ENCODE measurements at regions not wholly inside any gene's neighbourhood (a gene's known extent, or its start where the extent isn't known, plus 50 kb on each side); places are given as distances from the start of the nearest gene placed in this dataset.

- TF ChIP-seq ZBTB25 (CRISPR knock-in tag; IDR thresholded peaks at IDR 0.05) (peak; percentile 58; the same call in 1 of the 2 replicates), PRDM15 (CRISPR knock-in tag; IDR thresholded peaks at IDR 0.05) (peak; percentile 58; the same call in 1 of the 2 replicates), LCORL (IDR thresholded peaks at IDR 0.05) (no peak), LCORL (CRISPR knock-in tag; IDR thresholded peaks at IDR 0.05) (peak; percentile 67), ZNF260 (CRISPR knock-in tag; IDR thresholded peaks at IDR 0.05; ENCODE audit: borderline replicate concordance, low read depth) (no peak), TRIM24 (CRISPR knock-in tag; IDR thresholded peaks at IDR 0.05) (no peak), RAD51 (IDR thresholded peaks at IDR 0.05; ENCODE audit: borderline replicate concordance) (no peak), THAP11 (CRISPR knock-in tag; IDR thresholded peaks at IDR 0.05) (peak; percentile 44; the same call in 1 of the 2 replicates), IKZF4 (CRISPR knock-in tag; IDR thresholded peaks at IDR 0.05; ENCODE audit: borderline replicate concordance, low read depth, not compliant biosample characterization) (no peak), ZNF367 (CRISPR knock-in tag; IDR thresholded peaks at IDR 0.05; ENCODE audit: borderline replicate concordance) (no peak), TSC22D2 (CRISPR knock-in tag; IDR thresholded peaks at IDR 0.05; ENCODE audit: borderline replicate concordance) (peak; percentile 85; the same call in 1 of the 2 replicates), ZNF138 (CRISPR knock-in tag; IDR thresholded peaks at IDR 0.05; ENCODE audit: low read depth) (peak; percentile 52; the same call in 1 of the 2 replicates), YY1 (IDR thresholded peaks at IDR 0.05; ENCODE audit: insufficient read depth, insufficient replicate concordance, low read depth, low read length) (peak; percentile 64), ZBTB49 (CRISPR knock-in tag; IDR thresholded peaks at IDR 0.05; ENCODE audit: borderline replicate concordance) (no peak), PAXIP1 (CRISPR knock-in tag; conservative IDR thresholded peaks at IDR 0.05) (no peak; the same call in 1 of the 2 replicates), JDP2 (CRISPR knock-in tag; IDR thresholded peaks at IDR 0.05; ENCODE audit: borderline replicate concordance) (no peak), ZNF761 (CRISPR knock-in tag; conservative IDR thresholded peaks at IDR 0.05) (peak; percentile 85; the same call in 1 of the 2 replicates), JARID2 (CRISPR knock-in tag; IDR thresholded peaks at IDR 0.05; ENCODE audit: insufficient replicate concordance) (peak; percentile 84)
Observed at GRCh38 chr20:2206957-2207769, 88.6 kb upstream of the TGM3 start (continued).

Measured in HepG2 (cell line).